Thyroid gland (tissue), 4 donors: ENCODE measurements at regions not wholly inside any gene's neighbourhood (a gene's known extent, or its start where the extent isn't known, plus 50 kb on each side); places are given as distances from the start of the nearest gene placed in this dataset.

Experiments used
- DNase-seq, 2 donors: peaks; one replicate each; pipeline ENCODE4 v3.0.0-alpha.2; 2019
- H3K27ac ChIP-seq, 3 donors: fragments of 200-600 bp; sonication (generic); 1 replicate in 2 of 3; 2 replicates in 1 of 3; pipeline ENCODE4 v1.5.1; 2016 to 2019; ENCODE audit warnings: mild to moderate bottlenecking in 1 of 3, moderate library complexity in 1 of 3
- H3K27me3 ChIP-seq: fragments of 200-600 bp; sonication (generic); one replicate; pipeline ENCODE4 v1.5.1; 2019
- H3K36me3 ChIP-seq, 2 donors: fragments of 200-600 bp; sonication (generic); one replicate each; pipeline ENCODE4 v1.5.1; 2016 to 2019
- H3K4me1 ChIP-seq, 2 donors: fragments of 200-600 bp; sonication (generic); one replicate each; pipeline ENCODE4 v1.5.1; 2017 to 2019
- H3K4me3 ChIP-seq, 3 donors: fragments of 200-600 bp; sonication (generic); replicated peaks in 1 of 3; 1 replicate in 2 of 3; 2 replicates in 1 of 3; pipeline ENCODE4 v1.5.1; 2016; ENCODE audit warnings: mild to moderate bottlenecking in 1 of 3
- H3K9me3 ChIP-seq: fragments of 200-600 bp; sonication (generic); one replicate; pipeline ENCODE4 v1.5.1; 2017
- POLR2A ChIP-seq, 2 donors: fragments of 450-650 bp; IDR thresholded peaks; one replicate each; pipeline ENCODE4 v1.6.1; 2017; ENCODE audit warnings: antibody characterized with exemption in 2 of 2, mild to moderate bottlenecking in 2 of 2, moderate library complexity in 1 of 2
- WGBS, 2 donors: methylation state at CpG; one replicate each; pipeline ENCODE4 v1.1.5; 2017; 5-methylcytosine and 5-hydroxymethylcytosine counted together
- intact Hi-C: fragments of 100-400 bp; cut with DNase I; formaldehyde crosslinking; loops from one replicate; pipeline ENCODE4 v1.15.1; 2023
- TF ChIP-seq, protein P1 (sequence below), 6 experiments: fragments of 200-600 bp in 3 of 6; fragments of 450-650 bp in 3 of 6; sonication (generic) in 3 of 6; IDR thresholded peaks; one replicate each; pipeline ENCODE4 v1.5.1; 2016 to 2019; ENCODE audit warnings: antibody characterized with exemption in 6 of 6, mild to moderate bottlenecking in 2 of 6, inconsistent platforms in 1 of 6, moderate library complexity in 1 of 6

DNA sequence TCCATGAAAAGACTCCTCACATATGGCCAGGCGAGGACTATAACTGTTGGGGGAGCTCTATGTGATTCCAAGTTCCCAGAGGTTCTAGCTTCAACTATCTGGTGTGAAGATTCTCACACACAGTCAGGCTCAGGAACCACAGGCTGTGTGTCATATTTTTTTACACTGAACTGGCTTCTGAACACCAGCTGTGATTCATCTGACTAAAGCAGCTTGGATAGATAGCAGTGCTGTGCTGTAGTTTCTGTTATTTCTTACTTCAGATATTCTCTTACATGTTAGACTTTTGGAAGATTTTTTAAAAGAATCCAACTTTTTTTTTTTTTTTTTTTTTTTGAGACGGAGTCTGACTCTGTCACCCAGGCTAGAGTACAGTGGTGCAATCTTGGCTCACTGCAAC lies 140.7 kb upstream of the MCHR2 start:
- no peak for DNase-seq
- H3K4me1 ChIP-seq = no peaks in the 10 kb centered on the region
- no peak overlapping the region for H3K4me3 ChIP-seq
- no peak overlapping the region for H3K27ac ChIP-seq
- H3K9me3 ChIP-seq = no peaks in the 10 kb centered on the region
- intact Hi-C loops = no loop called here
- H3K36me3 ChIP-seq = no peaks in the 10 kb centered on the region
- 93 to 94% methylated on average over 2 of the region's 2 CpGs for WGBS, 2 donors
- H3K27me3 ChIP-seq = no peaks in the 10 kb centered on the region
- TF ChIP-seq POLR2A (IDR thresholded peaks at IDR 0.05) = no peak
- TF ChIP-seq, protein P1, sequence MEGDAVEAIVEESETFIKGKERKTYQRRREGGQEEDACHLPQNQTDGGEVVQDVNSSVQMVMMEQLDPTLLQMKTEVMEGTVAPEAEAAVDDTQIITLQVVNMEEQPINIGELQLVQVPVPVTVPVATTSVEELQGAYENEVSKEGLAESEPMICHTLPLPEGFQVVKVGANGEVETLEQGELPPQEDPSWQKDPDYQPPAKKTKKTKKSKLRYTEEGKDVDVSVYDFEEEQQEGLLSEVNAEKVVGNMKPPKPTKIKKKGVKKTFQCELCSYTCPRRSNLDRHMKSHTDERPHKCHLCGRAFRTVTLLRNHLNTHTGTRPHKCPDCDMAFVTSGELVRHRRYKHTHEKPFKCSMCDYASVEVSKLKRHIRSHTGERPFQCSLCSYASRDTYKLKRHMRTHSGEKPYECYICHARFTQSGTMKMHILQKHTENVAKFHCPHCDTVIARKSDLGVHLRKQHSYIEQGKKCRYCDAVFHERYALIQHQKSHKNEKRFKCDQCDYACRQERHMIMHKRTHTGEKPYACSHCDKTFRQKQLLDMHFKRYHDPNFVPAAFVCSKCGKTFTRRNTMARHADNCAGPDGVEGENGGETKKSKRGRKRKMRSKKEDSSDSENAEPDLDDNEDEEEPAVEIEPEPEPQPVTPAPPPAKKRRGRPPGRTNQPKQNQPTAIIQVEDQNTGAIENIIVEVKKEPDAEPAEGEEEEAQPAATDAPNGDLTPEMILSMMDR (IDR thresholded peaks at IDR 0.05) = no peak

DNA sequence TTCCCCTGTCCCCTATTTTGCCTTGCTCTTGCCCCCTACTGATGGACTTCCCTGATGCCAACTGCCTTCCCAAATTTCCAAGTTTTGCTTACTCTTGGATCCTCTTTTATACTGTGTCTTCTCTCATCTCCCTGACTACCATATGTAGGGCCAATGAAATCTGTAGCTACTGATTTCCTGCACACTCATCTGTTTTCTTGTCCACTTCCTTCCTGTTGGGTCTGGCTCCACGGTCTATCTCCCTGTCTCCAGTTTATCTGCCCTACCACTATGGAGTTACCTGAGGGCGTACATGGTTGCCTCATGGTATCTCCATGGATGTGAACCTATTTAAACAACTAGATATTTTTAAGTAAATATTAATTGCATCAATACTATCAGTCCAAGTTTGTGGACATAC lies 140.3 kb upstream of the MCHR2 start:
- no peak overlapping the region for H3K4me3 ChIP-seq
- intact Hi-C loops = no loop called here
- no peak for DNase-seq
- H3K36me3 ChIP-seq = no peaks in the 10 kb centered on the region
- no peaks in the 10 kb centered on the region for H3K4me1 ChIP-seq
- no peak overlapping the region for H3K27ac ChIP-seq
- TF ChIP-seq POLR2A (IDR thresholded peaks at IDR 0.05) = no peak
- TF ChIP-seq, protein P1 (IDR thresholded peaks at IDR 0.05) = no peak
- 73 to 79% methylated on average over 2 of the region's 2 CpGs for WGBS, 2 donors
- H3K9me3 ChIP-seq = no peaks in the 10 kb centered on the region
- no peaks in the 10 kb centered on the region for H3K27me3 ChIP-seq

DNA sequence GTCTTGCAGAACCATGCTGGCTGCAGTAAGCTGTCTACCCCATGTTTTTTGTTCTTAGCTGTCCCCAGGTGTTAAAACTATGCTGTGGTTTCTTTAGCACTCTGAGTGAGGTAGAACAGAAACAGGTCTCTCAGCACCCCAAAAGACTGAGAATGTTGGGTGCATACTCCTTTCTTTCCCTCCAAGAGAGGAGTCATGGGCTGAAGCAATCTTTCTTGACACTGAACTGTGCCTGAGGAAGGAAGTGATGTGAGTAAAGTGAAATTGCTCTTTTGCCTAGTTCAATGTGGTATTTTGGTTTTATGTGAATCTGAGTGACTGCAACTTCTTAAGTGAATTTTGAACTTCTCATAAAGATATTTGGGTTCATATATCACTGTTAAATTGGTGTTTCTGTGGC lies 138.0 kb upstream of the MCHR2 start:
- Histone ChIP-seq H3K27me3 (no peaks in the 10 kb centered on the region), H3K9me3 (no peaks in the 10 kb centered on the region), H3K36me3 (no peaks in the 10 kb centered on the region), H3K4me1 (no peaks in the 10 kb centered on the region), H3K27ac (no peak overlapping the region), H3K4me3 (no peak overlapping the region)
- no peak for TF ChIP-seq POLR2A (IDR thresholded peaks at IDR 0.05)
- TF ChIP-seq, protein P1 (IDR thresholded peaks at IDR 0.05) = no peak
- no peak for DNase-seq
- intact Hi-C loops = no loop called here

DNA sequence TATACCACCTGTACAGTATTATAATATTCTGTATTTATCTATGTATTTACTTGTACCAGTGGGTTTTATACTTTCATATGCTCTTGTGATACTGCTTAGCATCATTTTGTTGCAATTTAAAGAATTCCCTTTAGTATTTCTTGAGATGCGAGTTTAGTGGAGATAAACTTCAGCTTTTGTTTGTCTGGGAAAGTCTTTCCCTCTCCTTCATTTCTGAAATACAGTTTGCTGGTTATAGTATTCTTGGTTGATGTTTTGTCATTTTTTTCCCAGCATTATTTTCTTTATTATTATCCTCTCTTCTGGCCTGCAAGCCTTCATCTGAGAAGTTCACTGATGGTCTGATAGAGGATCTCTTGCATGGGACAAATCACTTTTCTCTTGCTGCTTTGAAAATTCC lies 136.6 kb upstream of the MCHR2 start:
- Histone ChIP-seq H3K4me3 (no peak overlapping the region), H3K36me3 (no peaks in the 10 kb centered on the region), H3K9me3 (no peaks in the 10 kb centered on the region), H3K4me1 (no peaks in the 10 kb centered on the region), H3K27me3 (no peaks in the 10 kb centered on the region), H3K27ac (no peak overlapping the region)
- whole genome bisulfite sequencing, 2 donors = 93 to 95% methylated on average over 1 of the region's 1 CpG
- TF ChIP-seq, protein P1 (IDR thresholded peaks at IDR 0.05) = no peak
- no peak for DNase-seq
- intact Hi-C loops = no loop called here

DNA sequence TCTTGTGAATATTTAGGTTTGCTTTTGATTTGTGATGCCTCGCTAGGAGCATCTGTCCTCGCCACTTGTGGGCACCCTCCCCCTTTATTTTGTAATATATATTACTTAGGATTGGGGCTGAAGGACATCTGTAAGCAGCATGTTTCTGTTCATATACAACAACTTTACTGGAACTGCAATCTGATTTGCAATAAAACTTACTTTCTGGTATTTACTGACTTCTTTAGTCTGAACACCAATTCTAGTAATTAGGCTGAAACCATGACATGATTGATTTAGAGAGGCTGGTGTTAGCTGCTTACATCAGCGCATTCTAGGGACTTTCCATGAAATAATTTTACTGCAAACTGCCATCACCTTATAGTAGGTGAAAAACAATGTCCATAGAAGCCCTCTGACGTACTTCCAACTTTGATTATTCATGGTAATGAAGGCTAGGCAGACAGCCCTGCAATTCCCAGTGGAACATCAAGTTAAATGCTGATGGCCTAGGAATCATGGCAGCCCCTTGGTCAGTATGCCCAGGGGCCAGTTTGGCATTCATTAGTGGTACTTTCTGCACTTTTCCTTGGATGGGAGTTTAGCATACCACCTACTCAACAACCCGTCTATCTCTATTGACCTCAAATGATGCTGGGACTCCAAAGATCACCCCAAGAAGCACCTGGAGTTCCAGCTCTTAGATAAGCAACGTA lies 132.9 kb upstream of the MCHR2 start:
- no peak for DNase-seq
- no peaks in the 10 kb centered on the region for H3K4me1 ChIP-seq
- H3K4me3 ChIP-seq = no peak overlapping the region
- H3K27ac ChIP-seq = no peak overlapping the region
- WGBS, 2 donors = 68 to 73% methylated on average over 6 of the region's 6 CpGs
- intact Hi-C loops = no loop called here
- no peaks in the 10 kb centered on the region for H3K36me3 ChIP-seq
- H3K9me3 ChIP-seq = no peaks in the 10 kb centered on the region
- no peak for TF ChIP-seq POLR2A (IDR thresholded peaks at IDR 0.05)
- TF ChIP-seq, protein P1 (IDR thresholded peaks at IDR 0.05) = no peak
- H3K27me3 ChIP-seq = no peaks in the 10 kb centered on the region
